Dermis microvascular lymphatic vessel endothelial cell (primary cell): ENCODE measurements at regions not wholly inside any gene's neighbourhood (a gene's known extent, or its start where the extent isn't known, plus 50 kb on each side); places are given as distances from the start of the nearest gene placed in this dataset.
A peak's percentile ranks its signal among the peaks of the same experiment; 100 is the strongest.
"Not testable (repeated sequence)": the region's sequence is repeated elsewhere in the genome, so short reads cannot be mapped to it uniquely, and the experiment has no call there.

ENCODE experiments used
- DNase-seq, 2 donors: peaks; one replicate each; pipeline versions ENCODE4 v3.0.0 to v3.0.0-alpha.2; 2010; ENCODE audit warnings: low read depth in 2 of 2

GRCh38 chr7:122248472-122248871 is 56.1 kb downstream of the FEZF1 start:
- DNase-seq, result no peak

- DNase-seq, result not testable (repeated sequence)
Measured at GRCh38 chr7:122238729-122239128, 65.8 kb downstream of the FEZF1 start.

GRCh38 chr7:122238297-122238696 is 66.3 kb downstream of the FEZF1 start:
- not testable (repeated sequence) for DNase-seq

GRCh38 chr7:122225874-122226273 is 78.7 kb downstream of the FEZF1 start:
- no peak for DNase-seq

GRCh38 chr7:122219253-122219865 is 75.3 kb upstream of the AASS start:
- peak; percentile 16 to 28 for DNase-seq

GRCh38 chr7:122217125-122217524 is 73.1 kb upstream of the AASS start:
- no peak for DNase-seq

- DNase-seq, result peak; percentile 22 to 45
Measured at GRCh38 chr7:122212754-122213153, 68.7 kb upstream of the AASS start.

- no peak for DNase-seq
Measured at GRCh38 chr7:122211362-122211761, 67.3 kb upstream of the AASS start.

- DNase-seq, result no peak
Measured at GRCh38 chr7:122206985-122207384, 62.9 kb upstream of the AASS start.

GRCh38 chr7:122203814-122204213 is 59.8 kb upstream of the AASS start:
- DNase-seq, result no peak

- DNase-seq, result no peak
Measured at GRCh38 chr7:122200888-122201287, 56.8 kb upstream of the AASS start.

GRCh38 chr7:122199171-122199570 is 55.1 kb upstream of the AASS start:
- no peak for DNase-seq

GRCh38 chr7:122198581-122198980 is 54.5 kb upstream of the AASS start:
- no peak for DNase-seq
